GM19043 (cell line): ENCODE measurements at regions not wholly inside any gene's neighbourhood (a gene's known extent, or its start where the extent isn't known, plus 50 kb on each side); places are given as distances from the start of the nearest gene placed in this dataset.
"Not testable (repeated sequence)": the region's sequence is repeated elsewhere in the genome, so short reads cannot be mapped to it uniquely, and the experiment has no call there.

ENCODE experiments used
- ATAC-seq: cut with Tn5 transposase; IDR thresholded peaks from one replicate; pipeline ENCODE4 v1.9.1; 2021; ENCODE audit warnings: low read depth; ENCODE audit not compliant: unreplicated experiment

- no peak for ATAC-seq
Measured at GRCh38 chr6:28657381-28657768, 131.7 kb downstream of the GPX5 start.

DNA sequence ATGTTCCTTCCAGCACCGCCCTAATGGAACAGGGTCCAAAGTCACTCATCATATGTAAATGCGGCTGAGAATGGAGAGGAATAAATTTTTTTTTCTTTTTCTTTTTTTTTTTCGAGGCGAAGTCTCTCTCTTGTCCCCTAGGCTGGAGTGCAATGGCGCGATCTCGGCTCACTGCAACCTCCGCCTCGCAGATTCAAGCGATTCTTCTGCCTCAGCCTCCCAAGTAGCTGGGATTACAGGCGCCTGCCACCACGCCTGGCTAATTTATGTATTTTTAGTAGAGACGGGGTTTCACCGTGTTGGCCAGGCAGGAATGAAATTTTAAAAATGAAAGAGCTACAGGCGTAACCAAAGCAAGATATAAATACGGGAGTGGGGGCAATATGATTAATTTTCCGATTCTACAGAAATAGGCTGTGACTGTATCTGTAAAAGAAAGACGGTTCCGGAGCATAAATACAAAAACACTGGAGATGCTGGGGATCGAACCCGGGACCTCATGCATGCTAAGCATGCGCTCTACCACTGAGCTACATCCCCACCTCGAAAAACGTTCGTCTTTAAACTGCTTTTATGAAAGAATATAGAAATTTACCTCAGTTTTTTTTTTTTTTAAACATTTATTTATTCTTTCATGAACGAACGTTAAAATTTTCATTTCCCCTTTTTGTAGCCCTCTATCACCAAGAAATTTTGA is 132.2 kb downstream of the GPX5 start:
- ATAC-seq = no peak

GRCh38 chr6:28658475-28659249 is 133.0 kb downstream of the GPX5 start:
- no peak for ATAC-seq

DNA sequence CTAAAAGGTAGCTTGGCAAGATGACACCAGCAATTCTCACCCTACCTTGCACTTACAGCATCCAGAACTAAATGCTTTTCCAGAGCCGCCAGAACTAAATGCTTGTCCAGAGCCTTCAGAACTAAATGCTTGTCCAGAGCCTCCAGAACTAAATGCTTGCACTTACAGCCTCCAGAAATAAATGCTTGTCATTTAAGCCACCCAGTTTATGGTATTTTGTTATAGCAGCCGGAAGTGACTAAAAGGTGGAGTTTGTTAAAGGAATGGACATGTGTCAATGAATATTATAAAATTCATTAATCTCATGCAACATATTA is 133.5 kb downstream of the GPX5 start:
- no peak for ATAC-seq

DNA sequence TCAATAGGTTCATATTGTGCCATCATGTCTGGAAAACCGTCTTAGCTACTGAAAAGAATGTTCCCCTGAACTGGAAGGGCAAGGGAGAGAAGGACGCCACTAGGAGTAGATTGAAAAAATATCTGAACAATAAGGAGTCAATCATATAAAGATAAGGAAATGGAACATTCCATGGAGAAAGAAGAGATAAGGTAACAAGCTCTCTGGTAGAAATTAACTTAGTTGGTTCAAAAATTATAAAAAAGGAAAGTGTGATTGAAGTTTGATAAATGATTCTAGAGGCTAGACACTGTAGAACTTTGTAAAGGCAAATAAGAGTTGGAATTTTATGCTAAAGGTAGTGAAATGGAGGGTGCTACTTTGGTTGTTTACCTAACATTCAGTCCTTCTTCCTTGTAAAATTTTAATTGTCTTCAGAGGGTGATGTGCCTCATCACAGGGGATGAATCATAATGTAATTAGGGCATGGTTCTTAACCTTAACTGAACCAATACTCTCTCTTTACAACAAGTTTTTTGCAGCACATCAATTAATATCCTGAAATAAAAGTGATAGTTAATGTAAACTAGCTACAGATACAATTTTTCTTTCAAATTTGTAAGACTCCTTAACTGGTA is 135.5 kb downstream of the GPX5 start:
- ATAC-seq = no peak

GRCh38 chr6:28664870-28665396 is 139.3 kb downstream of the GPX5 start:
- ATAC-seq = no peak

GRCh38 chr6:28673417-28673786 is 147.7 kb downstream of the GPX5 start:
- ATAC-seq = no peak

- ATAC-seq = no peak
Measured at GRCh38 chr6:28673787-28674671, 148.3 kb downstream of the GPX5 start.

- no peak for ATAC-seq
Measured at GRCh38 chr6:28675600-28675999, 149.9 kb downstream of the GPX5 start.

DNA sequence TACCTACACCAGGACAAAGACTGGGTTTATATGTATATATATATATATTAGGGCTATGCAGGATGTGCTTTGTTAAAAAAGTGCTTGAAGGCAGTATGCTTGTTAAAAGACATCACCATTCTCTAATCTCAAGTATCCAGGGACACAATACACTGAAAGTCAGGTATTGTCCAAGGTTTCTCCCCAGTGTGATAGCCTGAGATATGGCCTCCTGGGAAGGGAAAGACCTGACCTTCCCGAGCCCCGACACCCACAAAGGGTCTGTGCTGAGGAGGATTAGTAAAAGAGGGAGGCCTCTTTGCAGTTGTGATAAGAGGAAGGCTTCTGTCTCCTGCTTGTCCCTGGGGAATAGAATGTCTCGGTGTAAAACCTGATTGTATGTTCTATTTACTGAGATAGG is 156.9 kb downstream of the GPX5 start:
- no peak for ATAC-seq

- not testable (repeated sequence) for ATAC-seq
Measured at GRCh38 chr6:28682956-28683685, 157.4 kb downstream of the GPX5 start.

DNA sequence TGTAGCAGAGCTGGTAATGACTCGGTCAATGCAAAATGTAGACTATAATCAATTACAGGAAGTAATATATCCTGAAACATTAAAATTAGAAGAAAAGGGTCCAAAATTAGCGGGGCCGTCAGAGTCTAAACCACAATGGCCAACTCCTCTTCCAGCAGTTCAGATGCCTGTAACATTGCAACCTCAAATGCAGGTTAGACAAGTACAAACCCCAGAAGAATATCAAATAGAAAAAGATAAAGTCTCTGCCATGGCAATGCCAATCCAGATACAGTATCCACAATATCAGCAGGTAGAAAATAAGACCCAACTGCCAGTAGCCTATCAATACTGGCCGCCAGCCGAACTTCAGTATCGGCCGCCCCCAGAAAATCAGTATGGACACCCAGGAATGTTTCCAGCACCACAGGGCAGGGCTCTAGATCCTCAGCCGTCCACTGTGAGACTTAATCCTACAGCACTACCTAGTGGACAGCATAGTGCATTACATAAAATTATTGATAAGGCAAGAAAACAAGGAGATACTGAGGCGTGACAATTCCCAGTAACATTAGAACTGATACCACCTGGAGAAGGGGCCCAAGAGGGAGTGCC is 158.4 kb downstream of the GPX5 start:
- no peak for ATAC-seq

DNA sequence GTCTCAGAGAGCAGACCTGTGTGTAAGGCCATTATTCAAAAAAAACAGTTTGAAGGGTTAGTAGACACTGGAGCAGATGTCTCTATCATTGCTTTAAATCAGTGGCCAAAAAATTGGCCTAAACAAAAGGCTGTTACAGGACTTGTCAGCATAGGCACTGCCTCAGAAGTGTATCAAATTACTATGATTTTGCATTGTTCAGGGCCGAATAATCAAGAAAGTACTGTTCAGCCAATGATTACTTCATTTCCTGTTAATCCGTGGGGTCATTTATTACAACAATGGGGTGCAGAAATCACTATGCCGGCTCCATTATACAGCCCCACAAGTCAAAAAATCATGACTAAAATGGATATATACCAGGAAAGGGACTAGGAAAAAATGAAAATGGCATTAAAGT is 160.3 kb downstream of the GPX5 start:
- not testable (repeated sequence) for ATAC-seq

DNA sequence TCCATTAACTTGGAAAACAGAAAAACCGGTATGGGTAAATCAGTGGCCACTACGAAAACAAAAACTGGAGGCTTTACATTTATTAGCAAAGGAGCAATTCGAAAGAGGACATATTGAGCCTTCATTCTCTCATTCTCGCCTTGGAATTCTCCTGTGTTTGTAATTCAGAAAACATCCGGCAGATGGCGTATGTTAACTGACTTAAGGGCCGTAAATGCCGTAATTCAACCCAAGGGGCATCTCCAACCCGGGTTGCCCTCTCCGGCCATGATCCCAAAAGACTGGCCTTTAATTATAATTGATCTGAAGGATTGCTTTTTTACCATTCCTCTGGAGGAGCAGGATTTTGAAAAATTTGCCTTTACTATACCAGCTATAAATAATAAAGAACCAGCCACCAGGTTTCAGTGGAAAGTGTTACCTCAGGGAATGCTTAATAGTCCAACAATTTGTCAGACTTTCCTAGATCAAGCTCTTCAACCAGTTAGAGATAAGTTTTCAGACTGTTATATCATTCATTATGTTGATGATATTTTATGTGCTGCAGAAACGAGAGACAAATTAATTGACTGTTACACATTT is 160.9 kb downstream of the GPX5 start:
- not testable (repeated sequence) for ATAC-seq

DNA sequence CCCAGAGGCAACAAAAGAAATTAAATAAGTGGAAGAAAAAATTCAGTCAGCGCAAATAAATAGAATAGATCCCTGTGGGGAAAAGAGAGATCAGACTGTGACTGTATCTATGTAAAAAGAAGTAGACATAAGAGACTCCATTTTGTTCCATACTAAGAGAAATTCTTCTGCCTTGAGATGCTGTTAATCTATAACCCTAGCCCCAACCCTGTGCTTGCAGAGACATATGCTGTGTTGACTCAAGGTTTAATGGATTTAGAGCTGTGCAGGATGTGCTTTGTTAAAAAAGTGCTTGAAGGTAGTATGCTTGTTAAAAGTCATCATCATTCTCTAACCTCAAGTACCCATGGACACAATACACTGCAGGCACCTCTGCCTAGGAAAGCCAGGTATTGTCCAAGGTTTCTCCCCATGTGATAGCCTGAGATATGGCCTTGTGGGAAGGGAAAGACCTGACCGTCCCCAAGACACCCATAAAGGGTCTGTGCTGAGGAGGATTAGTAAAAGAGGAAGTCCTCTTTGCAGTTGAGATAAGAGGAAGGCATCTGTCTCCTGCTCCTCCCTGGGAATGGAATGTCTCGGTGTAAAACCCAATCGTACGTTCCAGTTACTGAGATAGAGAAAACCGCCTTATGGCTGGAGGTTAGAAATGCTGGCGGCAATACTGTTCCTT is 161.8 kb downstream of the GPX5 start:
- not testable (repeated sequence) for ATAC-seq

GRCh38 chr6:28691991-28692390 is 166.3 kb downstream of the GPX5 start:
- ATAC-seq = not testable (repeated sequence)

GRCh38 chr6:28693033-28693750 is 167.5 kb downstream of the GPX5 start:
- ATAC-seq = no peak
